GM12872 (cell line): ENCODE measurements at regions not wholly inside any gene's neighbourhood (a gene's known extent, or its start where the extent isn't known, plus 50 kb on each side); places are given as distances from the start of the nearest gene placed in this dataset.

Experiments
- TF ChIP-seq, protein P1 (sequence below): IDR thresholded peaks from 3 replicates; pipeline ENCODE4 v1.5.1; 2011; ENCODE audit warnings: low read depth, mild to moderate bottlenecking, low read length, moderate library complexity; ENCODE audit not compliant: insufficient read depth

- TF ChIP-seq, protein P1, sequence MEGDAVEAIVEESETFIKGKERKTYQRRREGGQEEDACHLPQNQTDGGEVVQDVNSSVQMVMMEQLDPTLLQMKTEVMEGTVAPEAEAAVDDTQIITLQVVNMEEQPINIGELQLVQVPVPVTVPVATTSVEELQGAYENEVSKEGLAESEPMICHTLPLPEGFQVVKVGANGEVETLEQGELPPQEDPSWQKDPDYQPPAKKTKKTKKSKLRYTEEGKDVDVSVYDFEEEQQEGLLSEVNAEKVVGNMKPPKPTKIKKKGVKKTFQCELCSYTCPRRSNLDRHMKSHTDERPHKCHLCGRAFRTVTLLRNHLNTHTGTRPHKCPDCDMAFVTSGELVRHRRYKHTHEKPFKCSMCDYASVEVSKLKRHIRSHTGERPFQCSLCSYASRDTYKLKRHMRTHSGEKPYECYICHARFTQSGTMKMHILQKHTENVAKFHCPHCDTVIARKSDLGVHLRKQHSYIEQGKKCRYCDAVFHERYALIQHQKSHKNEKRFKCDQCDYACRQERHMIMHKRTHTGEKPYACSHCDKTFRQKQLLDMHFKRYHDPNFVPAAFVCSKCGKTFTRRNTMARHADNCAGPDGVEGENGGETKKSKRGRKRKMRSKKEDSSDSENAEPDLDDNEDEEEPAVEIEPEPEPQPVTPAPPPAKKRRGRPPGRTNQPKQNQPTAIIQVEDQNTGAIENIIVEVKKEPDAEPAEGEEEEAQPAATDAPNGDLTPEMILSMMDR: no peak
Observed at GRCh38 chr5:93995126-93995621, 253.8 kb upstream of the POU5F2 start.

DNA sequence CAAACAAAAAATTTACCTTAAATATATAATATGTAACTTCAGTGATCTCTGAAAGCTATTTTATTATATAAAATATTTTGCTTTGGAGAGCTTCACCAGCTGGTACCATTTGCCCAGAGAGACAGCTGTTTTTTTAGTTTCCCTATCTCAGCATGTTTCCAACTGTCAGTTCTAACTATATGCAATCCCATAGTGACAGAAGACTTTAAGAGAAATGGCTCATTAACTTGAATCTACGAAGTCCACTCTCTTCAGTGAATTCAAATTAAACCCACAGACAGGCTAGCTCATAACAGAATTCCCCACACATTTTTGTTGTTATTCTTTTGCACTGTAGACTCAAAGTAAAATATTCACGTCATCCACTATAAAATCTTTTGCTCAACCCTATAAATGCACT lies 251.8 kb upstream of the POU5F2 start:
- TF ChIP-seq, protein P1: no peak

DNA sequence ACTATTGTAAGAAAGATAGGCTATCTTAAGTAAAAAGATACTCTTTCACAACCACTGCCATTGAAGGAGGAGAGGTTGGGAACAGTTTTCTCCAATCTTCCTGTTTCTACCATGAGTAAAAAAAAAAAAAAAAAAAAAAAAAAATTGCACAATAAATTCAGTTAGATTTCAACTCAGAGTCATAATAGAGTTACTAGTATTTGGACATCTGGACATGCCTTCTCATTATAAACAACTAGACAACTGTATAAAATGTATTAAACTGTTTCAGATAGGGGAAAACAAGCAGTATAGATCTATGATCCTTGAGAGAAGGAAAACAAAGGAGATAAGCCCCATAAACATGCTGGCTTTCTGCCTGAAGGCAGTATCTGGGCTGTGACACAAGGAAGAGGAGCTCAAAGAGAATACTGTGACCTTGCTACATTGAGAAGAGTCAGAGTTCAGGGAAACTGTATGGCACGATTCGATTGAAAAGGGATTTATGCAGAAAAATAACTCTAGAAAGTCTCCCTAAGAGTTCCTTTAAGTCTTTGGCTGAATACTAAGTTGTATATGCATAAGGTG lies 249.2 kb upstream of the POU5F2 start:
- TF ChIP-seq, protein P1: no peak

- TF ChIP-seq, protein P1: no peak
Observed at GRCh38 chr5:93978222-93978621, 236.8 kb upstream of the POU5F2 start.

- TF ChIP-seq, protein P1: no peak
Observed at GRCh38 chr5:93967923-93968322, 226.5 kb upstream of the POU5F2 start.

DNA sequence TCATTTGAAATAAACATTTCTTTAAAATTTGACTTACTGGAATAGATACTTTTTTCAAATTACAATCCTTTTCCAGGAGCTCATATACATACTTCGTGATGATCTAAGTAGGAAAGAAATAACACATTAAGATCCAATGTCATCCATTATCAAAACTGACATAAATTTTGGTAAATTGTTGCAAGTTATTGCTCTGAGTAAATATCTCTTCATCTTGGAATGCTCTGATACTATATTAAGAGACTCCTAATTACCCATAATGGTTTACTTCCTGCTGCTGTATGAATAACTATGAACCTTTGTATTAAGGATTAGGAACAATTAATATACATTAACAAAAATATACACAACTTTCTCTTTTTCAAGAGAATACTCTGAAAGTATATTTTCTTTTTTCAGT lies 223.0 kb upstream of the POU5F2 start:
- TF ChIP-seq, protein P1: no peak

- TF ChIP-seq, protein P1: no peak
Observed at GRCh38 chr5:93960042-93960441, 218.6 kb upstream of the POU5F2 start.
